Epithelial cell of esophagus (primary cell): ENCODE measurements at regions not wholly inside any gene's neighbourhood (a gene's known extent, or its start where the extent isn't known, plus 50 kb on each side); places are given as distances from the start of the nearest gene placed in this dataset.

Experiments used
- DNase-seq: peaks from one replicate; pipeline ENCODE4 v3.0.0; 2010; ENCODE audit warnings: low read depth
- H3K4me3 ChIP-seq: 2 replicates; pipeline ENCODE4 v1.5.1; 2011; ENCODE audit warnings: mild to moderate bottlenecking, low read length, control low read depth
- TF ChIP-seq, protein P1 (sequence below): IDR thresholded peaks from 2 replicates; pipeline ENCODE4 v1.5.1; 2011; ENCODE audit warnings: low read depth, mild to moderate bottlenecking, low read length, control low read depth, inconsistent platforms; ENCODE audit not compliant: insufficient read depth; ENCODE audit errors: missing control alignments

DNA sequence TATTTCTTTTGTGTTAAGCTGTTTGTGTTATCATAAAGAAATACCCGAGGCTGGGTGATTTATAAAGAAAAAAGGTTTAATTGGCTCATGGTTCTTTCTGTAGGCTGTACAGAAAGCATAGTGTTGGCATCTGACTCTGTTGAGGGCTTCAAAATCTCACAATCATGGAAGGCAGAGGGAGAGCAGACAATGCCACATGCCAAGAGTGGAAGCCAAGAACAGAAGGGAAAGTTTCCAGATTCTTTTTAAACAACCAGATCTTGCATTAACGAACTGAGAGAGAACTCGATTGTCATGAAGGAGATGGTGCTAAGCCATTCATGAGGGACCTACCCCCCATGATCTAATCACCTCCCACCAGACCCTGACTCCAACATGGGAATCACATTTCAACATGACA is 290.1 kb downstream of the BMP2 start:
- no peak for DNase-seq
- no peak overlapping the region for H3K4me3 ChIP-seq
- TF ChIP-seq, protein P1, sequence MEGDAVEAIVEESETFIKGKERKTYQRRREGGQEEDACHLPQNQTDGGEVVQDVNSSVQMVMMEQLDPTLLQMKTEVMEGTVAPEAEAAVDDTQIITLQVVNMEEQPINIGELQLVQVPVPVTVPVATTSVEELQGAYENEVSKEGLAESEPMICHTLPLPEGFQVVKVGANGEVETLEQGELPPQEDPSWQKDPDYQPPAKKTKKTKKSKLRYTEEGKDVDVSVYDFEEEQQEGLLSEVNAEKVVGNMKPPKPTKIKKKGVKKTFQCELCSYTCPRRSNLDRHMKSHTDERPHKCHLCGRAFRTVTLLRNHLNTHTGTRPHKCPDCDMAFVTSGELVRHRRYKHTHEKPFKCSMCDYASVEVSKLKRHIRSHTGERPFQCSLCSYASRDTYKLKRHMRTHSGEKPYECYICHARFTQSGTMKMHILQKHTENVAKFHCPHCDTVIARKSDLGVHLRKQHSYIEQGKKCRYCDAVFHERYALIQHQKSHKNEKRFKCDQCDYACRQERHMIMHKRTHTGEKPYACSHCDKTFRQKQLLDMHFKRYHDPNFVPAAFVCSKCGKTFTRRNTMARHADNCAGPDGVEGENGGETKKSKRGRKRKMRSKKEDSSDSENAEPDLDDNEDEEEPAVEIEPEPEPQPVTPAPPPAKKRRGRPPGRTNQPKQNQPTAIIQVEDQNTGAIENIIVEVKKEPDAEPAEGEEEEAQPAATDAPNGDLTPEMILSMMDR: no peak

DNA sequence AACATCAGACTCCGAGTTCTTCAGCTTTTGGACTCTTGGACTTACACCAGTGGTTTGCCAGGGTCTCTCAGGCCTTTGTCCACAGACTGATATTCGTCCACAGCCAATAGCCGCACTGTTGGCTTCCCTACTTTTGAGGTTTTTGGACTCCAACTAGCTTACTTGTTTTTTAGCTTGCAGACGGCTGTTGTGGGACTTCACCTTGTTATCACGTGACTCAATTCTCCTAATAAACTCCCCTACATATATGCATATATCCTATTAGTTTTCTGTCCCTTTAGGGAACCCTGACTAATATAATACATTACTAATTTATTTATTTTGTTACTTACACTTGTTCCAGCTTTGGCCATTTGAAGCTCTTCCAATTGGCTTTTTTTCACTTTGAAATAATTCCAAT is 311.3 kb downstream of the BMP2 start:
- no peak overlapping the region for H3K4me3 ChIP-seq
- no peak for DNase-seq
- TF ChIP-seq, protein P1: no peak

DNA sequence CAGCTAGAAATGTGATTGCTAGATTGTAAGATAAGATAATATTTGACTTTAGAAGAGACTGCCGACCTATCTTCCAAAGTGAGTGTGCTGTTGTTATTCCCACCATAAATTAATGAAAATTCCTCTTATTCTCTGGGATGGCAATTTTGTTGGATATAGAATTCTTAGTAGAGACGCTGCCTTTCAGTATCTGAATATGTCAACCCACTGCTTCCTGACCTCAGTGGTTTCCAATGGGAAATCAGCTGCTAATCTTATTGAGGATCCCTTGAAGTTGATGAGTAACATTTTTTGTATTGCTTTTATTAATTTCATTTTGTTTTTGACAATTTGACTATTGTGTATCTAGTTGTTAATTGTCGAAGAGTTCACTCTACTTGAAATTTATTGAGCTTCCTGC is 313.0 kb downstream of the BMP2 start:
- DNase-seq: no peak
- no peak overlapping the region for H3K4me3 ChIP-seq
- TF ChIP-seq, protein P1: no peak

DNA sequence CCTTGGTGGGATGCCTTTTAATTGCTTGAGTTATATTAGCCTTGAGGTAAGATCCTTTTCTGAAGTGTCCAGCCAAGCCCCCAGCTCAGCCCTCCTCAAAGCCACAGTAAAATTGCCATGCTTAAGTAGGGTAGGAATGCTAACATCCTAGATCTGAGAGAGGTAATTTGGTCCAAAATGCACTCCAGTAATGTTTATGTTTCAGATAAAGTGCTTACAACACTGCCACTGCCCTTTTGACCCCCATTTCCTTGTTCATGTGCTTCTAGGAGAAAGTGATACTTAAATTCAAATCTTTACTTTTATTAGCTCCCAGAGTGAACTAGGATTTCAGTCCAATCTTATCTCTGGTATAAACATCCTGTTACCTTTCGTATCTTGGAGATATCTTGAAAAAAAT is 318.0 kb downstream of the BMP2 start:
- TF ChIP-seq, protein P1: no peak
- DNase-seq: no peak
- no peak overlapping the region for H3K4me3 ChIP-seq

DNA sequence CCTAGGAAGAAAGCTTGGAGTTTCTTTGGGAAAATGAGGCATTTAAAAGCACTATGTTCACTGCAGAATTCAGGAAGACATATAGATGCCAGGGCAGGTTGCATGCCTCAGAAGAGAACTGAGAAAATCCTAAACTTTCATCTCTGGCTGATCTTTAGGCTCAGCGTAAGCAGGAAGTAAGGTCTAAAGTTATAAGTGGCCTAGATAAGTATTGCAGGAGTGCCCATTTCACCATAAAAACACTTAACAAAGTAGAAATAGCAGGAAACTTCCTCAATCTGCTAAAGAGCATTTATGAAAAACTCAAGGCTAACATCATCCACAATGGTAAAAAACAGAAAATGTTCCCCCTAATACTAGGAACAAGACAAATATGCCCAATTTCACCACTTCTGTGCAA is 320.3 kb downstream of the BMP2 start:
- TF ChIP-seq, protein P1: no peak
- no peak for DNase-seq
- H3K4me3 ChIP-seq: no peak overlapping the region

DNA sequence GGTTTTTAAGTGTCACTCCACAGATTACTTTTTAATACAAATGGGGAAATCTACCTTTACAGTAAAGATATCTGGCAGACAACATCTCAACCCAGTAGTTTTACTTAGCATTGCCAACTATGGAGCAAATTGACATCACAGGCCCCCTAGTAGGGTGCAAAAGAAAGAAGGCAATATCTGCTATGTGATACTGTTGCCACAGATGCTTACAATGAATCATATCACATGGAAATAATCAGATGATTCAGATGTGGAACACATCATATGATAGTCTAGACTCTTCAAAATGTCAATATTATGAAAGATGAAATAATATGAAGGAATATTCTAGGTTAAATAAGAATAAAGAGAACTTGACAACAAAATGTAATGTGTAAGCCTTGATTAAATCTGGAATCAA is 322.5 kb downstream of the BMP2 start:
- no peak overlapping the region for H3K4me3 ChIP-seq
- DNase-seq: peak; percentile 69
- TF ChIP-seq, protein P1: no peak

DNA sequence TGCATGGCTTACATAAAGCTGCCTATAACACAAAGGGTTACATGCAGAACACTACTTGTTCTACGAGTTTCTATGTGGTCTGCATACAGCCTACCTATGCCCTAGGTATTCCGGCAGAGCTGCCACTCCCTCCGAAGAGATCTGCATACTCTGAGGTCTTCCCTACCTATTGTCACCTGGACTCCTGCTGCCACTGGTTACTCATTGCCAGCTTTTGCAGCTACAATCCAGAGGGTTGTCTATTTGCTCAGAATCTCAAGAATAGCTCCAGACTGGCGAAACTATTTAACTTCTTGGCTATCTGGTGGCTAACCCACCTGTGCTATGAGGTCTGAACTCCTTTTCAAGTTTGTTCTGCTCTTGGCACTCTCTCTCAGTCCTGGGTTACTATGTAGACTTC is 323.3 kb downstream of the BMP2 start:
- H3K4me3 ChIP-seq: no peak overlapping the region
- TF ChIP-seq, protein P1: no peak
- peak; percentile 42 for DNase-seq
